CD4-positive, alpha-beta T cell (primary cell): ENCODE measurements at regions not wholly inside any gene's neighbourhood (a gene's known extent, or its start where the extent isn't known, plus 50 kb on each side); places are given as distances from the start of the nearest gene placed in this dataset.

Source experiments
- ATAC-seq: fragments of 200-7000 bp; cut with Tn5 transposase; one replicate; pipeline ENCODE4 v1.10.0; 2022; ENCODE audit warnings: mild to moderate bottlenecking; ENCODE audit not compliant: poor library complexity
- CTCF ChIA-PET: fragments of 350-600 bp; sonication (Branson Sonifier 250); formaldehyde crosslinking; loops from one replicate; lab custom pipeline; 2021; ENCODE audit warnings: antibody characterized with exemption, inconsistent platforms; lab: Charles Lee
- POLR2A ChIA-PET: fragments of 350-600 bp; sonication (Branson Sonifier 250); formaldehyde crosslinking; loops from one replicate; lab custom pipeline; 2021; ENCODE audit warnings: antibody characterized with exemption, inconsistent platforms; lab: Charles Lee
- DNase-seq, 14 experiments: peaks; one replicate each; pipeline ENCODE4 v3.0.0-alpha.2; 2013 to 2020; ENCODE audit warnings: mixed read lengths in 2 of 14
- H3K27ac ChIP-seq, 2 donors: one replicate each; pipeline versions ENCODE4 v1.5.1 to v1.7.0; 2013; ENCODE audit warnings: low read length in 2 of 2, low read depth in 1 of 2, mild to moderate bottlenecking in 1 of 2
- H3K27me3 ChIP-seq, 2 experiments: 1 replicate in 1 of 2; 2 replicates in 1 of 2; pipeline versions ENCODE4 v1.6.1 to v1.7.0; 2013; ENCODE audit warnings: low read length in 2 of 2, control low read depth in 1 of 2, mild to moderate bottlenecking in 1 of 2, moderate library complexity in 1 of 2; ENCODE audit not compliant: insufficient read depth in 2 of 2, control insufficient read depth in 1 of 2
- H3K36me3 ChIP-seq: one replicate; pipeline ENCODE4 v1.6.1; 2013; ENCODE audit warnings: low read length, control low read depth; ENCODE audit not compliant: insufficient read depth
- H3K4me1 ChIP-seq: one replicate; pipeline ENCODE4 v1.6.1; 2013; ENCODE audit warnings: low read length, control low read depth; ENCODE audit not compliant: insufficient read depth
- H3K4me3 ChIP-seq: one replicate; pipeline ENCODE4 v1.5.1; 2013; ENCODE audit warnings: mild to moderate bottlenecking, low read length, moderate library complexity
- H3K9me3 ChIP-seq, 2 experiments: 1 replicate in 1 of 2; 2 replicates in 1 of 2; pipeline versions ENCODE4 v1.6.1 to v1.7.0; 2013; ENCODE audit warnings: low read length in 2 of 2, mild to moderate bottlenecking in 2 of 2, control low read depth in 1 of 2, moderate library complexity in 1 of 2; ENCODE audit not compliant: control insufficient read depth in 1 of 2, insufficient read depth in 1 of 2
- H3K27ac Mint-ChIP-seq: one replicate; pipeline ENCODE4 v1.8.0; 2020; ENCODE audit warnings: mixed read lengths
- H3K27me3 Mint-ChIP-seq: one replicate; pipeline ENCODE4 v1.8.0; 2021; ENCODE audit warnings: mixed read lengths
- H3K36me3 Mint-ChIP-seq: one replicate; pipeline ENCODE4 v1.8.0; 2021; ENCODE audit warnings: low read depth, mixed read lengths
- H3K4me1 Mint-ChIP-seq: one replicate; pipeline ENCODE4 v1.8.0; 2021; ENCODE audit warnings: low read depth, mixed read lengths
- H3K4me3 Mint-ChIP-seq: one replicate; pipeline ENCODE4 v1.8.0; 2020; ENCODE audit warnings: mild to moderate bottlenecking, mixed read lengths
- H3K9me3 Mint-ChIP-seq: one replicate; pipeline ENCODE4 v1.8.0; 2020; ENCODE audit warnings: mixed read lengths
- intact Hi-C, 2 experiments: fragments of 100-400 bp; cut with DNase I in 1 of 2; cut with micrococcal nuclease in 1 of 2; formaldehyde crosslinking; loops; one replicate each; pipeline versions ENCODE4 v1.15.1 to v1.9.0; 2023 to 2025; cut with DNase I, micrococcal nuclease
- TF ChIP-seq, protein P1 (sequence below): fragments of 200-600 bp; IDR thresholded peaks from one replicate; pipeline ENCODE4 v1.8.0; 2022; ENCODE audit warnings: antibody characterized with exemption, mild to moderate bottlenecking

- no peak overlapping the region for H3K4me3 Mint-ChIP-seq
- no peaks in the 10 kb centered on the region for H3K4me1 Mint-ChIP-seq
- Histone ChIP-seq H3K27me3 (no peaks in the 10 kb centered on the region), H3K9me3 (peaks cover 0 to 4% of the 10 kb centered on the region in 2 experiments), H3K27ac (no peak overlapping the region), H3K36me3 (no peaks in the 10 kb centered on the region), H3K4me1 (no peaks in the 10 kb centered on the region), H3K4me3 (no peak overlapping the region)
- POLR2A ChIA-PET: no interaction called here
- no peaks in the 10 kb centered on the region for H3K9me3 Mint-ChIP-seq
- DNase-seq (no peak), ATAC-seq (no peak)
- H3K27ac Mint-ChIP-seq: no peak overlapping the region
- CTCF ChIA-PET: no interaction called here
- no peaks in the 10 kb centered on the region for H3K36me3 Mint-ChIP-seq
- no peaks in the 10 kb centered on the region for H3K27me3 Mint-ChIP-seq
- TF ChIP-seq, protein P1, sequence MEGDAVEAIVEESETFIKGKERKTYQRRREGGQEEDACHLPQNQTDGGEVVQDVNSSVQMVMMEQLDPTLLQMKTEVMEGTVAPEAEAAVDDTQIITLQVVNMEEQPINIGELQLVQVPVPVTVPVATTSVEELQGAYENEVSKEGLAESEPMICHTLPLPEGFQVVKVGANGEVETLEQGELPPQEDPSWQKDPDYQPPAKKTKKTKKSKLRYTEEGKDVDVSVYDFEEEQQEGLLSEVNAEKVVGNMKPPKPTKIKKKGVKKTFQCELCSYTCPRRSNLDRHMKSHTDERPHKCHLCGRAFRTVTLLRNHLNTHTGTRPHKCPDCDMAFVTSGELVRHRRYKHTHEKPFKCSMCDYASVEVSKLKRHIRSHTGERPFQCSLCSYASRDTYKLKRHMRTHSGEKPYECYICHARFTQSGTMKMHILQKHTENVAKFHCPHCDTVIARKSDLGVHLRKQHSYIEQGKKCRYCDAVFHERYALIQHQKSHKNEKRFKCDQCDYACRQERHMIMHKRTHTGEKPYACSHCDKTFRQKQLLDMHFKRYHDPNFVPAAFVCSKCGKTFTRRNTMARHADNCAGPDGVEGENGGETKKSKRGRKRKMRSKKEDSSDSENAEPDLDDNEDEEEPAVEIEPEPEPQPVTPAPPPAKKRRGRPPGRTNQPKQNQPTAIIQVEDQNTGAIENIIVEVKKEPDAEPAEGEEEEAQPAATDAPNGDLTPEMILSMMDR: no peak
- intact Hi-C loops: no loop called here
Observed at GRCh38 chr11:100581318-100581717, 105.8 kb upstream of the ARHGAP42 start.

- ATAC-seq (no peak), DNase-seq (no peak)
- no peak overlapping the region for H3K27ac ChIP-seq
- H3K36me3 ChIP-seq: no peaks in the 10 kb centered on the region
- Mint-ChIP-seq H3K4me3 (no peak overlapping the region), H3K36me3 (no peaks in the 10 kb centered on the region), H3K27me3 (no peaks in the 10 kb centered on the region), H3K27ac (no peak overlapping the region), H3K4me1 (no peaks in the 10 kb centered on the region), H3K9me3 (no peaks in the 10 kb centered on the region)
- H3K27me3 ChIP-seq: no peaks in the 10 kb centered on the region
- TF ChIP-seq, protein P1: no peak
- H3K9me3 ChIP-seq: peaks cover 0 to 4% of the 10 kb centered on the region in 2 experiments
- intact Hi-C loops: no loop called here
- H3K4me1 ChIP-seq: no peaks in the 10 kb centered on the region
- POLR2A ChIA-PET: no interaction called here
- H3K4me3 ChIP-seq: no peak overlapping the region
- CTCF ChIA-PET: no interaction called here
Observed at GRCh38 chr11:100584201-100584985, 102.7 kb upstream of the ARHGAP42 start.

DNA sequence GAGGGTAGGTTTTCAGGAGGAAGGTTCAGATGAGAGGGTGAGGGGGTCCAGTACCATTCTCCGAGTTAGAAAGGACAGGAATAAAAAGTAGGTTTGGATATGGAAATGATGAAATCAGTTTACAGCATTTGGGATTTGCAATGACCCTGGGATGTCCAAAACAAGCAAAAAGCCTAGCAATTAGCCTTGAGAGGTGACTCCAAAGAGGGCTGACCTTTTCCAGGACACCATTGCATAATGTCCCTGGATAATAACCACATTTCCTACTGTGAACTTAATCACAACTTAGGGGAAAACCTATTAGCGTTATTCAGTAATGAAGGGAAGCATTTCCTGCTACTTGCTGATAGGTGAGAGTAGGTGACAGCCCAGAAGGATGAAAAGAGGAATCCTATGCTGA is 101.4 kb upstream of the ARHGAP42 start:
- intact Hi-C loops: no loop called here
- ChIA-PET POLR2A (no interaction called here), CTCF (no interaction called here)
- DNase-seq (no peak), ATAC-seq (no peak)
- Histone ChIP-seq H3K9me3 (peaks cover 0 to 4% of the 10 kb centered on the region in 2 experiments), H3K4me1 (no peaks in the 10 kb centered on the region), H3K36me3 (no peaks in the 10 kb centered on the region), H3K27ac (no peak overlapping the region), H3K4me3 (no peak overlapping the region), H3K27me3 (no peaks in the 10 kb centered on the region)
- H3K4me1 Mint-ChIP-seq: no peaks in the 10 kb centered on the region
- no peaks in the 10 kb centered on the region for H3K27me3 Mint-ChIP-seq
- TF ChIP-seq, protein P1: no peak
- H3K36me3 Mint-ChIP-seq: no peaks in the 10 kb centered on the region
- peaks cover 5% of the 10 kb centered on the region for H3K9me3 Mint-ChIP-seq
- H3K4me3 Mint-ChIP-seq: no peak overlapping the region
- H3K27ac Mint-ChIP-seq: no peak overlapping the region
